HG03108 (cell line): ENCODE measurements at regions not wholly inside any gene's neighbourhood (a gene's known extent, or its start where the extent isn't known, plus 50 kb on each side); places are given as distances from the start of the nearest gene placed in this dataset.

Experiments
- ATAC-seq: cut with Tn5 transposase; IDR thresholded peaks from one replicate; pipeline ENCODE4 v1.9.1; 2021; ENCODE audit warnings: moderate library complexity; ENCODE audit not compliant: unreplicated experiment

GRCh38 chr9:107874137-107874536 lies 384.6 kb upstream of the KLF4 start:
- peak; percentile 27 for ATAC-seq

GRCh38 chr9:107872457-107873192 lies 383.1 kb upstream of the KLF4 start:
- no peak for ATAC-seq

GRCh38 chr9:107870927-107871680 lies 381.5 kb upstream of the KLF4 start:
- no peak for ATAC-seq

GRCh38 chr9:107870221-107870620 lies 380.7 kb upstream of the KLF4 start:
- no peak for ATAC-seq

- no peak for ATAC-seq
Measured at GRCh38 chr9:107869111-107869510, 379.5 kb upstream of the KLF4 start.

GRCh38 chr9:107868186-107868585 lies 378.6 kb upstream of the KLF4 start:
- ATAC-seq = no peak

GRCh38 chr9:107867738-107868137 lies 378.2 kb upstream of the KLF4 start:
- no peak for ATAC-seq

- ATAC-seq = no peak
Measured at GRCh38 chr9:107866711-107867311, 377.2 kb upstream of the KLF4 start.

GRCh38 chr9:107863396-107863795 lies 373.8 kb upstream of the KLF4 start:
- ATAC-seq = no peak

- no peak for ATAC-seq
Measured at GRCh38 chr9:107862881-107863280, 373.3 kb upstream of the KLF4 start.

GRCh38 chr9:107862323-107862722 lies 372.8 kb upstream of the KLF4 start:
- no peak for ATAC-seq

- no peak for ATAC-seq
Measured at GRCh38 chr9:107861075-107861474, 371.5 kb upstream of the KLF4 start.

GRCh38 chr9:107858260-107858659 lies 368.7 kb upstream of the KLF4 start:
- no peak for ATAC-seq

GRCh38 chr9:107856633-107857032 lies 367.1 kb upstream of the KLF4 start:
- no peak for ATAC-seq

- no peak for ATAC-seq
Measured at GRCh38 chr9:107855164-107855563, 365.6 kb upstream of the KLF4 start.

- no peak for ATAC-seq
Measured at GRCh38 chr9:107853461-107853860, 363.9 kb upstream of the KLF4 start.

- ATAC-seq = no peak
Measured at GRCh38 chr9:107852891-107853290, 363.3 kb upstream of the KLF4 start.

- no peak for ATAC-seq
Measured at GRCh38 chr9:107850653-107851052, 361.1 kb upstream of the KLF4 start.

GRCh38 chr9:107847978-107848964 lies 358.7 kb upstream of the KLF4 start:
- ATAC-seq = no peak

- ATAC-seq = no peak
Measured at GRCh38 chr9:107842530-107842929, 353.0 kb upstream of the KLF4 start.

GRCh38 chr9:107841076-107841475 lies 351.5 kb upstream of the KLF4 start:
- no peak for ATAC-seq
